Esophagus muscularis mucosa (tissue), 4 donors: ENCODE measurements at regions not wholly inside any gene's neighbourhood (a gene's known extent, or its start where the extent isn't known, plus 50 kb on each side); places are given as distances from the start of the nearest gene placed in this dataset.

ENCODE experiments used
- CTCF ChIP-seq, 3 experiments: fragments of 200-600 bp in 2 of 3; fragments of 450-650 bp in 1 of 3; sonication (generic) in 2 of 3; IDR thresholded peaks; one replicate each; pipeline ENCODE4 v1.5.1; 2017 to 2019; ENCODE audit warnings: antibody characterized with exemption in 3 of 3, mild to moderate bottlenecking in 2 of 3, moderate library complexity in 1 of 3
- EP300 ChIP-seq: sonication (generic); formaldehyde crosslinking; IDR thresholded peaks from one replicate; pipeline ENCODE4 v1.6.1; 2017; ENCODE audit warnings: antibody characterized with exemption
- POLR2A ChIP-seq: fragments of 450-650 bp; IDR thresholded peaks from one replicate; pipeline ENCODE4 v1.6.1; 2017; ENCODE audit warnings: antibody characterized with exemption, moderate library complexity, mild to moderate bottlenecking, low read depth
- POLR2AphosphoS5 ChIP-seq, 2 donors: sonication (generic); formaldehyde crosslinking; IDR thresholded peaks; one replicate each; pipeline ENCODE4 v1.6.1; 2017; ENCODE audit warnings: antibody characterized with exemption in 2 of 2

GRCh38 chr4:151912632-151913031 lies 151.8 kb upstream of the GATB start:
- TF ChIP-seq CTCF (IDR thresholded peaks at IDR 0.05) (no peak), POLR2AphosphoS5 (IDR thresholded peaks at IDR 0.05) (no peak), EP300 (no peak), POLR2A (no peak)
